Gastroesophageal sphincter (tissue), 3 donors: ENCODE measurements at regions not wholly inside any gene's neighbourhood (a gene's known extent, or its start where the extent isn't known, plus 50 kb on each side); places are given as distances from the start of the nearest gene placed in this dataset.

Experiments used
- POLR2A ChIP-seq, 2 donors: fragments of 450-650 bp; IDR thresholded peaks; one replicate each; pipeline ENCODE4 v1.6.1; 2017; ENCODE audit warnings: antibody characterized with exemption in 2 of 2, mild to moderate bottlenecking in 2 of 2, moderate library complexity in 1 of 2
- POLR2AphosphoS5 ChIP-seq: sonication (generic); formaldehyde crosslinking; IDR thresholded peaks from one replicate; pipeline ENCODE4 v1.6.1; 2017; ENCODE audit warnings: antibody characterized with exemption
- TF ChIP-seq, protein P1 (sequence below), 4 experiments: fragments of 200-600 bp in 2 of 4; fragments of 450-650 bp in 2 of 4; sonication (generic) in 1 of 4; IDR thresholded peaks; one replicate each; pipeline ENCODE4 v1.5.1; 2017 to 2019; ENCODE audit warnings: antibody characterized with exemption in 4 of 4, mild to moderate bottlenecking in 2 of 4, moderate library complexity in 2 of 4

DNA sequence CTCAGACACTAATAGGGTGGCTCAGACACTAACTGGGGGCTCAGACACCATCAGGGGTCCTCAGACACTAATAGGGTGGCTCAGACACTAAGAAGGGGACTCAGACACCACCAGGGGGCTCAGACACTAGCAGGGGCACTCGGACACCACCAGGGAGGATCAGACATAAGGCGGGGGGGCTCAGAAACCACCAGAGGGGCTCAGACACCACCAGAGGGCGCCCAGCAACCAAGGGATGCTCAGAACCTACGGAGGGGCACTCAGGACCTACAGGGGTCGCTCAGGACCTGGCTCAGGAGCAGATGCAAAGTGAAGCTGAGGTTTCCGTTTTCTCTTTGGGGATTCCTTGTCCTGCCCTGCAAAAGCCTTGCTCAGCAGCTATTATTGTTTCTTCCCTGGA is 448.5 kb downstream of the TMEM121 start:
- TF ChIP-seq, protein P1, sequence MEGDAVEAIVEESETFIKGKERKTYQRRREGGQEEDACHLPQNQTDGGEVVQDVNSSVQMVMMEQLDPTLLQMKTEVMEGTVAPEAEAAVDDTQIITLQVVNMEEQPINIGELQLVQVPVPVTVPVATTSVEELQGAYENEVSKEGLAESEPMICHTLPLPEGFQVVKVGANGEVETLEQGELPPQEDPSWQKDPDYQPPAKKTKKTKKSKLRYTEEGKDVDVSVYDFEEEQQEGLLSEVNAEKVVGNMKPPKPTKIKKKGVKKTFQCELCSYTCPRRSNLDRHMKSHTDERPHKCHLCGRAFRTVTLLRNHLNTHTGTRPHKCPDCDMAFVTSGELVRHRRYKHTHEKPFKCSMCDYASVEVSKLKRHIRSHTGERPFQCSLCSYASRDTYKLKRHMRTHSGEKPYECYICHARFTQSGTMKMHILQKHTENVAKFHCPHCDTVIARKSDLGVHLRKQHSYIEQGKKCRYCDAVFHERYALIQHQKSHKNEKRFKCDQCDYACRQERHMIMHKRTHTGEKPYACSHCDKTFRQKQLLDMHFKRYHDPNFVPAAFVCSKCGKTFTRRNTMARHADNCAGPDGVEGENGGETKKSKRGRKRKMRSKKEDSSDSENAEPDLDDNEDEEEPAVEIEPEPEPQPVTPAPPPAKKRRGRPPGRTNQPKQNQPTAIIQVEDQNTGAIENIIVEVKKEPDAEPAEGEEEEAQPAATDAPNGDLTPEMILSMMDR (IDR thresholded peaks at IDR 0.05), result peak in 1 of 4 experiments; percentile 23
- TF ChIP-seq POLR2AphosphoS5 (no peak), POLR2A (IDR thresholded peaks at IDR 0.05) (no peak)
